GM23338 (cell line): ENCODE measurements at regions not wholly inside any gene's neighbourhood (a gene's known extent, or its start where the extent isn't known, plus 50 kb on each side); places are given as distances from the start of the nearest gene placed in this dataset.

Experiments
- ATAC-seq: fragments of 200-7000 bp; cut with Tn5 transposase; 3 replicates; pipeline ENCODE4 v1.9.1; 2020
- DNase-seq: peaks from one replicate; pipeline ENCODE4 v3.0.0-alpha.2; 2015; ENCODE audit warnings: low spot score
- H2AFZ ChIP-seq: fragments of 200-600 bp; sonication (generic); 2 replicates; pipeline ENCODE4 v1.8.0; 2016; ENCODE audit warnings: antibody characterized with exemption, mild to moderate bottlenecking, moderate library complexity
- H3F3A ChIP-seq: fragments of 200-600 bp; sonication (generic); replicated peaks from 2 replicates; pipeline ENCODE4 v1.8.0; 2017; ENCODE audit warnings: antibody characterized with exemption, mixed run types, low read depth
- H3K27ac ChIP-seq: fragments of 200-600 bp; sonication (generic); 2 replicates; pipeline ENCODE4 v1.6.1; 2016; ENCODE audit warnings: low read depth
- H3K27me3 ChIP-seq: fragments of 200-600 bp; sonication (generic); 2 replicates; pipeline ENCODE4 v1.8.0; 2016; ENCODE audit warnings: mild to moderate bottlenecking, mixed run types, moderate library complexity; ENCODE audit not compliant: insufficient read depth
- H3K36me3 ChIP-seq: fragments of 200-600 bp; sonication (generic); 2 replicates; pipeline ENCODE4 v1.8.0; 2016; ENCODE audit warnings: mild to moderate bottlenecking; ENCODE audit not compliant: insufficient read depth
- H3K4me1 ChIP-seq: fragments of 200-600 bp; sonication (generic); 2 replicates; pipeline ENCODE4 v1.8.0; 2016; ENCODE audit warnings: mild to moderate bottlenecking, moderate library complexity; ENCODE audit not compliant: insufficient read depth
- H3K4me2 ChIP-seq: fragments of 200-600 bp; sonication (generic); 2 replicates; pipeline ENCODE4 v1.7.1; 2017; ENCODE audit warnings: mixed run types
- H3K4me3 ChIP-seq: fragments of 200-600 bp; sonication (generic); 2 replicates; pipeline ENCODE4 v1.6.1; 2016; ENCODE audit warnings: mixed run types
- H3K79me2 ChIP-seq: fragments of 200-600 bp; sonication (generic); replicated peaks from 2 replicates; pipeline ENCODE4 v1.8.0; 2017; ENCODE audit warnings: mild to moderate bottlenecking; ENCODE audit not compliant: insufficient read depth
- H3K9me2 ChIP-seq: fragments of 200-600 bp; sonication (generic); 2 replicates; pipeline ENCODE4 v1.8.0; 2017; ENCODE audit not compliant: insufficient read depth
- H4K20me1 ChIP-seq: fragments of 200-600 bp; sonication (generic); replicated peaks from 2 replicates; pipeline ENCODE4 v1.8.0; 2017; ENCODE audit warnings: mild to moderate bottlenecking; ENCODE audit not compliant: insufficient read depth
- H3K27ac Mint-ChIP-seq: 2 replicates; pipeline ENCODE4 v1.8.0; 2020; ENCODE audit warnings: inconsistent platforms, mild to moderate bottlenecking, moderate library complexity, mixed read lengths
- H3K27me3 Mint-ChIP-seq: 3 replicates; pipeline ENCODE4 v1.8.0; 2022; ENCODE audit warnings: low read depth, mild to moderate bottlenecking, moderate library complexity, mixed read lengths, inconsistent platforms; ENCODE audit not compliant: insufficient read depth, poor library complexity
- H3K36me3 Mint-ChIP-seq: 3 replicates; pipeline ENCODE4 v1.8.0; 2021; ENCODE audit warnings: low read depth, mild to moderate bottlenecking, inconsistent platforms, moderate library complexity, mixed read lengths
- H3K4me1 Mint-ChIP-seq: 3 replicates; pipeline ENCODE4 v1.8.0; 2020; ENCODE audit warnings: mild to moderate bottlenecking, inconsistent platforms, mixed read lengths
- H3K4me3 Mint-ChIP-seq: 3 replicates; pipeline ENCODE4 v1.8.0; 2021; ENCODE audit warnings: moderate library complexity, mild to moderate bottlenecking, inconsistent platforms, mixed read lengths
- H3K9me3 Mint-ChIP-seq: 3 replicates; pipeline ENCODE4 v1.8.0; 2020; ENCODE audit warnings: moderate library complexity, mild to moderate bottlenecking, inconsistent platforms, mixed read lengths
- CREB1 ChIP-seq: fragments of 250-450 bp; sonication (Bioruptor Pico); IDR thresholded peaks from 2 replicates; pipeline ENCODE4 v1.5.0; 2020; ENCODE audit warnings: low read depth, mild to moderate bottlenecking, moderate library complexity
- EZH2 ChIP-seq: fragments of 200-600 bp; sonication (generic); IDR thresholded peaks from one replicate; pipeline ENCODE4 v1.8.0; 2017; ENCODE audit warnings: antibody characterized with exemption, mild to moderate bottlenecking, low read depth; ENCODE audit not compliant: unreplicated experiment
- EZH2phosphoT487 ChIP-seq: fragments of 200-600 bp; sonication (generic); IDR thresholded peaks from one replicate; pipeline ENCODE4 v1.8.1; 2018; ENCODE audit warnings: antibody characterized with exemption; ENCODE audit not compliant: unreplicated experiment
- JUNB ChIP-seq: IDR thresholded peaks from one replicate; pipeline ENCODE4 v1.6.1; 2016; ENCODE audit warnings: antibody characterized with exemption; ENCODE audit not compliant: unreplicated experiment
- POLR2AphosphoS5 ChIP-seq: IDR thresholded peaks from 2 replicates; pipeline ENCODE4 v1.6.1; 2016; ENCODE audit warnings: antibody characterized with exemption, low read depth
- STAT1 ChIP-seq: IDR thresholded peaks from one replicate; pipeline ENCODE4 v1.6.1; 2016; ENCODE audit warnings: antibody characterized with exemption; ENCODE audit not compliant: unreplicated experiment
- TF ChIP-seq, protein P1 (sequence below): fragments of 250-450 bp; sonication (Bioruptor Pico); IDR thresholded peaks from 2 replicates; pipeline ENCODE4 v1.5.0; 2020; ENCODE audit warnings: mild to moderate bottlenecking, moderate library complexity
- TF ChIP-seq, protein P2 (sequence below): IDR thresholded peaks from 2 replicates; pipeline ENCODE4 v1.6.1; 2016; ENCODE audit warnings: antibody characterized with exemption
- TF ChIP-seq, protein P3 (sequence below), 2 experiments: fragments of 200-600 bp in 1 of 2; sonication (generic) in 1 of 2; conservative IDR thresholded peaks; 2 replicates each; pipeline versions ENCODE4 v1.5.1 to v1.6.1; 2016 to 2017; ENCODE audit warnings: antibody characterized with exemption in 2 of 2, low read depth in 2 of 2, mild to moderate bottlenecking in 2 of 2, moderate library complexity in 1 of 2

DNA sequence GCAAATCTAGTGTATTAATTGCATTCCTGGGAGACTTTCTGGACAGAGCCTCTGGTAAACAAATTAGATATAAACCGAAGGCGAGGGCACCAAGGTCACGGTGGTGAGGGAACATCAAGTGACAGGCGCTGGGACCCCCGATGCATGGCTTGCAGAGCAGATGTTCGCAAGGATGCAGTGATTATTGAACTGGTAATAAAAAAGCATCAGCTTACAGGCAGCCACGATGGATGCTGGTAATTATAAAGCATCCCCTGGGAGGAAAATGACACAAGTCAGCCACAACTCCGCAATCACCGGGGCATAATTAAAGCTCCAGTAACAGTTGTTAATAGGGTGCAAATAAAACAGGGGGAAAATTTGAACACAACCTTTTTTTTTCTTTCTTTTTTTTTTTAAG is 231.1 kb upstream of the DPH6 start (continued):
- TF ChIP-seq, protein P1, sequence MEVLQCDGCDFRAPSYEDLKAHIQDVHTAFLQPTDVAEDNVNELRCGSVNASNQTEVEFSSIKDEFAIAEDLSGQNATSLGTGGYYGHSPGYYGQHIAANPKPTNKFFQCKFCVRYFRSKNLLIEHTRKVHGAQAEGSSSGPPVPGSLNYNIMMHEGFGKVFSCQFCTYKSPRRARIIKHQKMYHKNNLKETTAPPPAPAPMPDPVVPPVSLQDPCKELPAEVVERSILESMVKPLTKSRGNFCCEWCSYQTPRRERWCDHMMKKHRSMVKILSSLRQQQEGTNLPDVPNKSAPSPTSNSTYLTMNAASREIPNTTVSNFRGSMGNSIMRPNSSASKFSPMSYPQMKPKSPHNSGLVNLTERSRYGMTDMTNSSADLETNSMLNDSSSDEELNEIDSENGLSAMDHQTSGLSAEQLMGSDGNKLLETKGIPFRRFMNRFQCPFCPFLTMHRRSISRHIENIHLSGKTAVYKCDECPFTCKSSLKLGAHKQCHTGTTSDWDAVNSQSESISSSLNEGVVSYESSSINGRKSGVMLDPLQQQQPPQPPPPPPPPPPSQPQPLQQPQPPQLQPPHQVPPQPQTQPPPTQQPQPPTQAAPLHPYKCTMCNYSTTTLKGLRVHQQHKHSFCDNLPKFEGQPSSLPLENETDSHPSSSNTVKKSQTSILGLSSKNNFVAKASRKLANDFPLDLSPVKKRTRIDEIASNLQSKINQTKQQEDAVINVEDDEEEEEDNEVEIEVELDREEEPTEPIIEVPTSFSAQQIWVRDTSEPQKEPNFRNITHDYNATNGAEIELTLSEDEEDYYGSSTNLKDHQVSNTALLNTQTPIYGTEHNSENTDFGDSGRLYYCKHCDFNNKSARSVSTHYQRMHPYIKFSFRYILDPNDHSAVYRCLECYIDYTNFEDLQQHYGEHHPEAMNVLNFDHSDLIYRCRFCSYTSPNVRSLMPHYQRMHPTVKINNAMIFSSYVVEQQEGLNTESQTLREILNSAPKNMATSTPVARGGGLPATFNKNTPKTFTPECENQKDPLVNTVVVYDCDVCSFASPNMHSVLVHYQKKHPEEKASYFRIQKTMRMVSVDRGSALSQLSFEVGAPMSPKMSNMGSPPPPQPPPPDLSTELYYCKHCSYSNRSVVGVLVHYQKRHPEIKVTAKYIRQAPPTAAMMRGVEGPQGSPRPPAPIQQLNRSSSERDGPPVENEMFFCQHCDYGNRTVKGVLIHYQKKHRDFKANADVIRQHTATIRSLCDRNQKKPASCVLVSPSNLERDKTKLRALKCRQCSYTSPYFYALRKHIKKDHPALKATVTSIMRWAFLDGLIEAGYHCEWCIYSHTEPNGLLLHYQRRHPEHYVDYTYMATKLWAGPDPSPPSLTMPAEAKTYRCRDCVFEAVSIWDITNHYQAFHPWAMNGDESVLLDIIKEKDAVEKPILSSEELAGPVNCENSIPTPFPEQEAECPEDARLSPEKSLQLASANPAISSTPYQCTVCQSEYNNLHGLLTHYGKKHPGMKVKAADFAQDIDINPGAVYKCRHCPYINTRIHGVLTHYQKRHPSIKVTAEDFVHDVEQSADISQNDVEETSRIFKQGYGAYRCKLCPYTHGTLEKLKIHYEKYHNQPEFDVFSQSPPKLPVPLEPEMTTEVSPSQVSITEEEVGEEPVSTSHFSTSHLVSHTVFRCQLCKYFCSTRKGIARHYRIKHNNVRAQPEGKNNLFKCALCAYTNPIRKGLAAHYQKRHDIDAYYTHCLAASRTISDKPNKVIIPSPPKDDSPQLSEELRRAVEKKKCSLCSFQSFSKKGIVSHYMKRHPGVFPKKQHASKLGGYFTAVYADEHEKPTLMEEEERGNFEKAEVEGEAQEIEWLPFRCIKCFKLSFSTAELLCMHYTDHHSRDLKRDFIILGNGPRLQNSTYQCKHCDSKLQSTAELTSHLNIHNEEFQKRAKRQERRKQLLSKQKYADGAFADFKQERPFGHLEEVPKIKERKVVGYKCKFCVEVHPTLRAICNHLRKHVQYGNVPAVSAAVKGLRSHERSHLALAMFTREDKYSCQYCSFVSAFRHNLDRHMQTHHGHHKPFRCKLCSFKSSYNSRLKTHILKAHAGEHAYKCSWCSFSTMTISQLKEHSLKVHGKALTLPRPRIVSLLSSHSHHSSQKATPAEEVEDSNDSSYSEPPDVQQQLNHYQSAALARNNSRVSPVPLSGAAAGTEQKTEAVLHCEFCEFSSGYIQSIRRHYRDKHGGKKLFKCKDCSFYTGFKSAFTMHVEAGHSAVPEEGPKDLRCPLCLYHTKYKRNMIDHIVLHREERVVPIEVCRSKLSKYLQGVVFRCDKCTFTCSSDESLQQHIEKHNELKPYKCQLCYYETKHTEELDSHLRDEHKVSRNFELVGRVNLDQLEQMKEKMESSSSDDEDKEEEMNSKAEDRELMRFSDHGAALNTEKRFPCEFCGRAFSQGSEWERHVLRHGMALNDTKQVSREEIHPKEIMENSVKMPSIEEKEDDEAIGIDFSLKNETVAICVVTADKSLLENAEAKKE (CRISPR knock-in tag) = no peak
- TF ChIP-seq EZH2phosphoT487 (no peak), STAT1 (no peak)
- TF ChIP-seq, protein P2, sequence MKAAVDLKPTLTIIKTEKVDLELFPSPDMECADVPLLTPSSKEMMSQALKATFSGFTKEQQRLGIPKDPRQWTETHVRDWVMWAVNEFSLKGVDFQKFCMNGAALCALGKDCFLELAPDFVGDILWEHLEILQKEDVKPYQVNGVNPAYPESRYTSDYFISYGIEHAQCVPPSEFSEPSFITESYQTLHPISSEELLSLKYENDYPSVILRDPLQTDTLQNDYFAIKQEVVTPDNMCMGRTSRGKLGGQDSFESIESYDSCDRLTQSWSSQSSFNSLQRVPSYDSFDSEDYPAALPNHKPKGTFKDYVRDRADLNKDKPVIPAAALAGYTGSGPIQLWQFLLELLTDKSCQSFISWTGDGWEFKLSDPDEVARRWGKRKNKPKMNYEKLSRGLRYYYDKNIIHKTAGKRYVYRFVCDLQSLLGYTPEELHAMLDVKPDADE = no peak

DNA sequence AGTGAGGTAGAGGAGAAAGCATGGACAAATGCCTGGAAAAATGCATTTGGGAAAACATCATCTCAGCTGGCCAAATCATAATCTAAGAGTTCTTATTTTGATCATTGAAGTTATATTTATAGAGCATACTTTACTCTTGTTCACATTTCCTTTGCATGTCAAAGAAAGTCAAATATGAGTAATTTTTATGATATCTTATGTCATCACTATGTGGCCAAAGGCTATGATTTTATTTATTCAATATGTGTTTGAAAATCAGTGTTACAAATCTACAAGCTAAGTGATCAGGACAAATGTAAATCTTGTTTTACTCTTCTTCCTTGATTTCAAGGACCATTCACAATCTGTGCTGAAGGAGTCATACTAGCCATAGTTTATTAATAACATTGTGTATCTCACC is 237.2 kb upstream of the DPH6 start:
- no peaks in the 10 kb centered on the region for H3K9me3 Mint-ChIP-seq
- H3K27me3 ChIP-seq = no peaks in the 10 kb centered on the region
- TF ChIP-seq, protein P3, sequence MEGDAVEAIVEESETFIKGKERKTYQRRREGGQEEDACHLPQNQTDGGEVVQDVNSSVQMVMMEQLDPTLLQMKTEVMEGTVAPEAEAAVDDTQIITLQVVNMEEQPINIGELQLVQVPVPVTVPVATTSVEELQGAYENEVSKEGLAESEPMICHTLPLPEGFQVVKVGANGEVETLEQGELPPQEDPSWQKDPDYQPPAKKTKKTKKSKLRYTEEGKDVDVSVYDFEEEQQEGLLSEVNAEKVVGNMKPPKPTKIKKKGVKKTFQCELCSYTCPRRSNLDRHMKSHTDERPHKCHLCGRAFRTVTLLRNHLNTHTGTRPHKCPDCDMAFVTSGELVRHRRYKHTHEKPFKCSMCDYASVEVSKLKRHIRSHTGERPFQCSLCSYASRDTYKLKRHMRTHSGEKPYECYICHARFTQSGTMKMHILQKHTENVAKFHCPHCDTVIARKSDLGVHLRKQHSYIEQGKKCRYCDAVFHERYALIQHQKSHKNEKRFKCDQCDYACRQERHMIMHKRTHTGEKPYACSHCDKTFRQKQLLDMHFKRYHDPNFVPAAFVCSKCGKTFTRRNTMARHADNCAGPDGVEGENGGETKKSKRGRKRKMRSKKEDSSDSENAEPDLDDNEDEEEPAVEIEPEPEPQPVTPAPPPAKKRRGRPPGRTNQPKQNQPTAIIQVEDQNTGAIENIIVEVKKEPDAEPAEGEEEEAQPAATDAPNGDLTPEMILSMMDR (conservative IDR thresholded peaks at IDR 0.05; ENCODE audit: low read depth in 2 of 2) = no peak
- TF ChIP-seq STAT1 (no peak), POLR2AphosphoS5 (no peak), JUNB (no peak), CREB1 (CRISPR knock-in tag) (no peak), EZH2phosphoT487 (no peak), EZH2 (no peak)
- H3K27me3 Mint-ChIP-seq = no peaks in the 10 kb centered on the region
- H4K20me1 ChIP-seq = no peaks in the 10 kb centered on the region
- ATAC-seq = no peak
- H3K4me2 ChIP-seq = no peak overlapping the region
- no peaks in the 10 kb centered on the region for H3K4me1 ChIP-seq
- no peaks in the 10 kb centered on the region for H3F3A ChIP-seq
- peaks cover 6% of the 10 kb centered on the region; the same call in 2 of the 3 replicates for H3K4me1 Mint-ChIP-seq
- no peak overlapping the region for H3K27ac Mint-ChIP-seq
- no peaks in the 10 kb centered on the region for H3K36me3 Mint-ChIP-seq
- no peaks in the 10 kb centered on the region for H3K79me2 ChIP-seq
- no peaks in the 10 kb centered on the region for H3K36me3 ChIP-seq
- no peaks in the 10 kb centered on the region for H3K9me2 ChIP-seq
- DNase-seq = no peak
- no peak overlapping the region for H3K27ac ChIP-seq
- no peak overlapping the region for H2AFZ ChIP-seq
- H3K4me3 ChIP-seq = no peak overlapping the region
- H3K4me3 Mint-ChIP-seq = no peak overlapping the region
